HG03442 (cell line): ENCODE measurements at regions not wholly inside any gene's neighbourhood (a gene's known extent, or its start where the extent isn't known, plus 50 kb on each side); places are given as distances from the start of the nearest gene placed in this dataset.
"Not testable (repeated sequence)": the region's sequence is repeated elsewhere in the genome, so short reads cannot be mapped to it uniquely, and the experiment has no call there.

ENCODE experiments used
- ATAC-seq: cut with Tn5 transposase; IDR thresholded peaks from one replicate; pipeline ENCODE4 v1.9.1; 2021; ENCODE audit warnings: mild to moderate bottlenecking, moderate library complexity; ENCODE audit not compliant: unreplicated experiment

- no peak for ATAC-seq
Measured at GRCh38 chr7:90033850-90034249, 120.4 kb upstream of the STEAP1 start.

GRCh38 chr7:90053094-90053493 is 101.2 kb upstream of the STEAP1 start:
- no peak for ATAC-seq

- no peak for ATAC-seq
Measured at GRCh38 chr7:90061077-90061476, 93.2 kb upstream of the STEAP1 start.

GRCh38 chr7:90064370-90064769 is 89.9 kb upstream of the STEAP1 start:
- no peak for ATAC-seq

GRCh38 chr7:90067171-90067570 is 87.1 kb upstream of the STEAP1 start:
- no peak for ATAC-seq

GRCh38 chr7:90070238-90070637 is 84.0 kb upstream of the STEAP1 start:
- not testable (repeated sequence) for ATAC-seq

GRCh38 chr7:90078921-90079320 is 75.3 kb upstream of the STEAP1 start:
- ATAC-seq: no peak

- ATAC-seq: no peak
Measured at GRCh38 chr7:90081621-90082020, 72.6 kb upstream of the STEAP1 start.

- ATAC-seq: no peak
Measured at GRCh38 chr7:90092506-90092905, 61.8 kb upstream of the STEAP1 start.

- no peak for ATAC-seq
Measured at GRCh38 chr7:90094030-90094429, 60.2 kb upstream of the STEAP1 start.
